GM06990 (cell line): ENCODE measurements at regions not wholly inside any gene's neighbourhood (a gene's known extent, or its start where the extent isn't known, plus 50 kb on each side); places are given as distances from the start of the nearest gene placed in this dataset.

Source experiments
- DNase-seq: peaks from one replicate; pipeline ENCODE4 v3.0.0-alpha.2; 2011; ENCODE audit not compliant: insufficient read length; ENCODE audit errors: extremely low read depth
- H3K27me3 ChIP-seq: replicated peaks from 2 replicates; pipeline ENCODE4 v1.6.0; 2011; ENCODE audit warnings: low read length; ENCODE audit not compliant: control insufficient read depth, insufficient read depth
- H3K36me3 ChIP-seq: 2 replicates; pipeline ENCODE4 v1.5.1; 2011; ENCODE audit warnings: low read length; ENCODE audit not compliant: control insufficient read depth, insufficient read depth
- H3K4me3 ChIP-seq: replicated peaks from 2 replicates; pipeline ENCODE4 v1.5.1; 2011; ENCODE audit warnings: low read depth, mild to moderate bottlenecking, control low read depth, low read length
- CTCF ChIP-seq: IDR thresholded peaks from 2 replicates; pipeline ENCODE4 v1.5.1; 2011; ENCODE audit warnings: low read length, control low read depth, mild to moderate bottlenecking, inconsistent platforms; ENCODE audit not compliant: insufficient read depth, poor library complexity, severe bottlenecking

GRCh38 chr3:24545887-24546286, 51.2 kb upstream of the THRB start:
- H3K36me3 ChIP-seq, result no peaks in the 10 kb centered on the region
- H3K4me3 ChIP-seq, result no peak overlapping the region
- DNase-seq, result no peak
- no peaks in the 10 kb centered on the region; the same call in 1 of the 2 replicates for H3K27me3 ChIP-seq
- TF ChIP-seq CTCF, result no peak

GRCh38 chr3:24548278-24548677, 53.6 kb upstream of the THRB start:
- TF ChIP-seq CTCF, result no peak
- Histone ChIP-seq H3K36me3 (no peaks in the 10 kb centered on the region), H3K27me3 (no peaks in the 10 kb centered on the region), H3K4me3 (no peak overlapping the region)
- no peak for DNase-seq

GRCh38 chr3:24550588-24550987, 55.9 kb upstream of the THRB start:
- no peaks in the 10 kb centered on the region for H3K36me3 ChIP-seq
- no peak overlapping the region for H3K4me3 ChIP-seq
- TF ChIP-seq CTCF, result no peak
- H3K27me3 ChIP-seq, result no peaks in the 10 kb centered on the region
- no peak for DNase-seq

- H3K4me3 ChIP-seq, result no peak overlapping the region
- no peak for TF ChIP-seq CTCF
- no peaks in the 10 kb centered on the region for H3K36me3 ChIP-seq
- DNase-seq, result no peak
- no peaks in the 10 kb centered on the region for H3K27me3 ChIP-seq
These were observed 57.0 kb upstream of the THRB start for GRCh38 chr3:24551626-24552025.

- DNase-seq, result no peak
- Histone ChIP-seq H3K27me3 (no peaks in the 10 kb centered on the region), H3K4me3 (no peak overlapping the region), H3K36me3 (no peaks in the 10 kb centered on the region)
- TF ChIP-seq CTCF, result no peak
These were observed 68.2 kb upstream of the THRB start for GRCh38 chr3:24562895-24563294.

GRCh38 chr3:24565053-24565452, 70.4 kb upstream of the THRB start:
- Histone ChIP-seq H3K36me3 (no peaks in the 10 kb centered on the region), H3K4me3 (no peak overlapping the region), H3K27me3 (no peaks in the 10 kb centered on the region)
- TF ChIP-seq CTCF, result no peak
- DNase-seq, result no peak
